ENCODE measurements at regions not wholly inside any gene's neighbourhood (a gene's known extent, or its start where the extent isn't known, plus 50 kb on each side); places are given as distances from the start of the nearest gene placed in this dataset.
A peak's percentile ranks its signal among the peaks of the same experiment; 100 is the strongest.

DNA sequence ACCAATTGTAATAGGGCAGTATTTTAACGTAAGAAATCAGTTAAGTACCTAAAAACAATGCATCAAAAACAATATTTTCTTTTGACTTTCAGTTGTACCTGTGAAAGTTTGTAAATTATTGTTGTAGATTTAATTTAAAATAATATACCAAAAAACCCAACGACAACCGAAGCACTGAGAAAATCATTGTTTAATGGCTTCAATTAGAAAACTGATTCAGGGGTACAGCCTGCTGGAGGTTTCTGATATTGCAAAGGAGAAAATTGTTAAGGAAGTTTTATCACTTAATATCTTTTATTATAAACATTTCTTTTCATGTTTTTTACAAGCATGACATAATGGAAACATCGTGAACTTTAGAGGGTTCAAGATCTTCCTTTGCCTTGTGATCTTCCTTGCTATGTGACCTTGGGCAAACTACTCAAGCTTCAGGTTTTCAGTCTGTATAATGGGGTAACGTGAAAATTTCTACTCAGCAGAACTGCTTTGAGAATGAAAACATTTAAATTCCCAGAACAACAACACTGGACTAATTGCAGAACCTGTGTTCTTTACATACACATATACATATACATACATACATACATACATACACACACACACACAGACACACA, 76.3 kb upstream of the GLS start:
- Histone ChIP-seq H3K9me2 (ENCODE audit: insufficient read depth) (no peaks in the 10 kb centered on the region), H3K4me1 (ENCODE audit: insufficient read depth) (peaks cover 41% of the 10 kb centered on the region), H3K79me2 (replicated peaks; ENCODE audit: insufficient read depth) (no peaks in the 10 kb centered on the region), H3F3A (replicated peaks; ENCODE audit: low read depth) (no peaks in the 10 kb centered on the region), H3K27ac (ENCODE audit: low read depth) (no peak overlapping the region), H4K20me1 (replicated peaks; ENCODE audit: insufficient read depth) (no peaks in the 10 kb centered on the region), H3K4me2 (no peak overlapping the region), H3K36me3 (ENCODE audit: insufficient read depth) (no peaks in the 10 kb centered on the region), H2AFZ (no peak overlapping the region), H3K27me3 (ENCODE audit: insufficient read depth) (no peaks in the 10 kb centered on the region), H3K4me3 (no peak overlapping the region)
- Mint-ChIP-seq H3K9me3 (no peaks in the 10 kb centered on the region), H3K4me1 (peaks cover 36% of the 10 kb centered on the region), H3K27me3 (ENCODE audit: insufficient read depth, low read depth, poor library complexity) (no peaks in the 10 kb centered on the region), H3K27ac (no peak overlapping the region), H3K4me3 (no peak overlapping the region), H3K36me3 (ENCODE audit: low read depth) (no peaks in the 10 kb centered on the region)
- no peak for ATAC-seq
- peak; percentile 57 for DNase-seq (ENCODE audit: low spot score)
- no peak for TF ChIP-seq CREB1 (CRISPR knock-in tag; IDR thresholded peaks at IDR 0.05; ENCODE audit: low read depth)
- TF ChIP-seq, protein P1, sequence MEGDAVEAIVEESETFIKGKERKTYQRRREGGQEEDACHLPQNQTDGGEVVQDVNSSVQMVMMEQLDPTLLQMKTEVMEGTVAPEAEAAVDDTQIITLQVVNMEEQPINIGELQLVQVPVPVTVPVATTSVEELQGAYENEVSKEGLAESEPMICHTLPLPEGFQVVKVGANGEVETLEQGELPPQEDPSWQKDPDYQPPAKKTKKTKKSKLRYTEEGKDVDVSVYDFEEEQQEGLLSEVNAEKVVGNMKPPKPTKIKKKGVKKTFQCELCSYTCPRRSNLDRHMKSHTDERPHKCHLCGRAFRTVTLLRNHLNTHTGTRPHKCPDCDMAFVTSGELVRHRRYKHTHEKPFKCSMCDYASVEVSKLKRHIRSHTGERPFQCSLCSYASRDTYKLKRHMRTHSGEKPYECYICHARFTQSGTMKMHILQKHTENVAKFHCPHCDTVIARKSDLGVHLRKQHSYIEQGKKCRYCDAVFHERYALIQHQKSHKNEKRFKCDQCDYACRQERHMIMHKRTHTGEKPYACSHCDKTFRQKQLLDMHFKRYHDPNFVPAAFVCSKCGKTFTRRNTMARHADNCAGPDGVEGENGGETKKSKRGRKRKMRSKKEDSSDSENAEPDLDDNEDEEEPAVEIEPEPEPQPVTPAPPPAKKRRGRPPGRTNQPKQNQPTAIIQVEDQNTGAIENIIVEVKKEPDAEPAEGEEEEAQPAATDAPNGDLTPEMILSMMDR (conservative IDR thresholded peaks at IDR 0.05; ENCODE audit: low read depth in 2 of 2) = peak; percentile 57 to 81

DNA sequence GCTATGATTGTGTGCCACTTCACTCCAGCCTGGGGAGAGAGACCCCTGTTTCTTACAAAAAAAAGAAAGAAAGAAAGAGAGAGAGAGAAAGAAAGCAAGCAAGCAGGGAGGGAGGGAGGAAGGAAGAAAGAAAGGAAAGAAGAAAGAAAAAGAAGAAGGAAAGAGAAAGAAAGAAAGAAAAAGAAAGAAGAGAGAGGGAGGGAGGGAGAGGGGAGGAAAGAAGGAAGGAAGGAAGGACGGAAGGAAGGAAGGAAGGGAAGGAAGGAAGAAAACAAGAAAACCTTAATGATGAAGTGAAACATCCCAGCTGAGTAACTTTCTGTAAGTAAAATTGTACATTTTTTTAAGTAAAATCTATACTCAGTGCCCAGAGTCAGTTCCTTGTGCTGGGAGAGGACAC, 75.5 kb upstream of the GLS start:
- Mint-ChIP-seq H3K9me3 (no peaks in the 10 kb centered on the region), H3K4me3 (no peak overlapping the region), H3K4me1 (peaks cover 29% of the 10 kb centered on the region), H3K27ac (no peak overlapping the region), H3K27me3 (ENCODE audit: insufficient read depth, low read depth, poor library complexity) (no peaks in the 10 kb centered on the region), H3K36me3 (ENCODE audit: low read depth) (no peaks in the 10 kb centered on the region)
- H3F3A ChIP-seq (replicated peaks; ENCODE audit: low read depth) = no peaks in the 10 kb centered on the region
- H4K20me1 ChIP-seq (replicated peaks; ENCODE audit: insufficient read depth) = no peaks in the 10 kb centered on the region
- no peak overlapping the region for H3K4me2 ChIP-seq
- no peak overlapping the region for H3K4me3 ChIP-seq
- ATAC-seq (no peak), DNase-seq (ENCODE audit: low spot score) (no peak)
- no peaks in the 10 kb centered on the region for H3K36me3 ChIP-seq (ENCODE audit: insufficient read depth)
- H3K79me2 ChIP-seq (replicated peaks; ENCODE audit: insufficient read depth) = no peaks in the 10 kb centered on the region
- H3K27me3 ChIP-seq (ENCODE audit: insufficient read depth) = no peaks in the 10 kb centered on the region
- H3K4me1 ChIP-seq (ENCODE audit: insufficient read depth) = peaks cover 33% of the 10 kb centered on the region
- no peak overlapping the region for H2AFZ ChIP-seq
- H3K9me2 ChIP-seq (ENCODE audit: insufficient read depth) = no peaks in the 10 kb centered on the region
- H3K27ac ChIP-seq (ENCODE audit: low read depth) = no peak overlapping the region
- TF ChIP-seq, protein P2, sequence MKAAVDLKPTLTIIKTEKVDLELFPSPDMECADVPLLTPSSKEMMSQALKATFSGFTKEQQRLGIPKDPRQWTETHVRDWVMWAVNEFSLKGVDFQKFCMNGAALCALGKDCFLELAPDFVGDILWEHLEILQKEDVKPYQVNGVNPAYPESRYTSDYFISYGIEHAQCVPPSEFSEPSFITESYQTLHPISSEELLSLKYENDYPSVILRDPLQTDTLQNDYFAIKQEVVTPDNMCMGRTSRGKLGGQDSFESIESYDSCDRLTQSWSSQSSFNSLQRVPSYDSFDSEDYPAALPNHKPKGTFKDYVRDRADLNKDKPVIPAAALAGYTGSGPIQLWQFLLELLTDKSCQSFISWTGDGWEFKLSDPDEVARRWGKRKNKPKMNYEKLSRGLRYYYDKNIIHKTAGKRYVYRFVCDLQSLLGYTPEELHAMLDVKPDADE (IDR thresholded peaks at IDR 0.05) = no peak
- TF ChIP-seq, protein P3, sequence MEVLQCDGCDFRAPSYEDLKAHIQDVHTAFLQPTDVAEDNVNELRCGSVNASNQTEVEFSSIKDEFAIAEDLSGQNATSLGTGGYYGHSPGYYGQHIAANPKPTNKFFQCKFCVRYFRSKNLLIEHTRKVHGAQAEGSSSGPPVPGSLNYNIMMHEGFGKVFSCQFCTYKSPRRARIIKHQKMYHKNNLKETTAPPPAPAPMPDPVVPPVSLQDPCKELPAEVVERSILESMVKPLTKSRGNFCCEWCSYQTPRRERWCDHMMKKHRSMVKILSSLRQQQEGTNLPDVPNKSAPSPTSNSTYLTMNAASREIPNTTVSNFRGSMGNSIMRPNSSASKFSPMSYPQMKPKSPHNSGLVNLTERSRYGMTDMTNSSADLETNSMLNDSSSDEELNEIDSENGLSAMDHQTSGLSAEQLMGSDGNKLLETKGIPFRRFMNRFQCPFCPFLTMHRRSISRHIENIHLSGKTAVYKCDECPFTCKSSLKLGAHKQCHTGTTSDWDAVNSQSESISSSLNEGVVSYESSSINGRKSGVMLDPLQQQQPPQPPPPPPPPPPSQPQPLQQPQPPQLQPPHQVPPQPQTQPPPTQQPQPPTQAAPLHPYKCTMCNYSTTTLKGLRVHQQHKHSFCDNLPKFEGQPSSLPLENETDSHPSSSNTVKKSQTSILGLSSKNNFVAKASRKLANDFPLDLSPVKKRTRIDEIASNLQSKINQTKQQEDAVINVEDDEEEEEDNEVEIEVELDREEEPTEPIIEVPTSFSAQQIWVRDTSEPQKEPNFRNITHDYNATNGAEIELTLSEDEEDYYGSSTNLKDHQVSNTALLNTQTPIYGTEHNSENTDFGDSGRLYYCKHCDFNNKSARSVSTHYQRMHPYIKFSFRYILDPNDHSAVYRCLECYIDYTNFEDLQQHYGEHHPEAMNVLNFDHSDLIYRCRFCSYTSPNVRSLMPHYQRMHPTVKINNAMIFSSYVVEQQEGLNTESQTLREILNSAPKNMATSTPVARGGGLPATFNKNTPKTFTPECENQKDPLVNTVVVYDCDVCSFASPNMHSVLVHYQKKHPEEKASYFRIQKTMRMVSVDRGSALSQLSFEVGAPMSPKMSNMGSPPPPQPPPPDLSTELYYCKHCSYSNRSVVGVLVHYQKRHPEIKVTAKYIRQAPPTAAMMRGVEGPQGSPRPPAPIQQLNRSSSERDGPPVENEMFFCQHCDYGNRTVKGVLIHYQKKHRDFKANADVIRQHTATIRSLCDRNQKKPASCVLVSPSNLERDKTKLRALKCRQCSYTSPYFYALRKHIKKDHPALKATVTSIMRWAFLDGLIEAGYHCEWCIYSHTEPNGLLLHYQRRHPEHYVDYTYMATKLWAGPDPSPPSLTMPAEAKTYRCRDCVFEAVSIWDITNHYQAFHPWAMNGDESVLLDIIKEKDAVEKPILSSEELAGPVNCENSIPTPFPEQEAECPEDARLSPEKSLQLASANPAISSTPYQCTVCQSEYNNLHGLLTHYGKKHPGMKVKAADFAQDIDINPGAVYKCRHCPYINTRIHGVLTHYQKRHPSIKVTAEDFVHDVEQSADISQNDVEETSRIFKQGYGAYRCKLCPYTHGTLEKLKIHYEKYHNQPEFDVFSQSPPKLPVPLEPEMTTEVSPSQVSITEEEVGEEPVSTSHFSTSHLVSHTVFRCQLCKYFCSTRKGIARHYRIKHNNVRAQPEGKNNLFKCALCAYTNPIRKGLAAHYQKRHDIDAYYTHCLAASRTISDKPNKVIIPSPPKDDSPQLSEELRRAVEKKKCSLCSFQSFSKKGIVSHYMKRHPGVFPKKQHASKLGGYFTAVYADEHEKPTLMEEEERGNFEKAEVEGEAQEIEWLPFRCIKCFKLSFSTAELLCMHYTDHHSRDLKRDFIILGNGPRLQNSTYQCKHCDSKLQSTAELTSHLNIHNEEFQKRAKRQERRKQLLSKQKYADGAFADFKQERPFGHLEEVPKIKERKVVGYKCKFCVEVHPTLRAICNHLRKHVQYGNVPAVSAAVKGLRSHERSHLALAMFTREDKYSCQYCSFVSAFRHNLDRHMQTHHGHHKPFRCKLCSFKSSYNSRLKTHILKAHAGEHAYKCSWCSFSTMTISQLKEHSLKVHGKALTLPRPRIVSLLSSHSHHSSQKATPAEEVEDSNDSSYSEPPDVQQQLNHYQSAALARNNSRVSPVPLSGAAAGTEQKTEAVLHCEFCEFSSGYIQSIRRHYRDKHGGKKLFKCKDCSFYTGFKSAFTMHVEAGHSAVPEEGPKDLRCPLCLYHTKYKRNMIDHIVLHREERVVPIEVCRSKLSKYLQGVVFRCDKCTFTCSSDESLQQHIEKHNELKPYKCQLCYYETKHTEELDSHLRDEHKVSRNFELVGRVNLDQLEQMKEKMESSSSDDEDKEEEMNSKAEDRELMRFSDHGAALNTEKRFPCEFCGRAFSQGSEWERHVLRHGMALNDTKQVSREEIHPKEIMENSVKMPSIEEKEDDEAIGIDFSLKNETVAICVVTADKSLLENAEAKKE (CRISPR knock-in tag; IDR thresholded peaks at IDR 0.05) = no peak
- TF ChIP-seq EZH2 (IDR thresholded peaks at IDR 0.05; ENCODE audit: low read depth, unreplicated experiment) = no peak
- TF ChIP-seq CREB1 (CRISPR knock-in tag; IDR thresholded peaks at IDR 0.05; ENCODE audit: low read depth) = no peak
- TF ChIP-seq, protein P1 (conservative IDR thresholded peaks at IDR 0.05; ENCODE audit: low read depth in 2 of 2) = no peak

Data from GM23338 (cell line).